IPS-15b (cell line): ENCODE measurements at regions not wholly inside any gene's neighbourhood (a gene's known extent, or its start where the extent isn't known, plus 50 kb on each side); places are given as distances from the start of the nearest gene placed in this dataset.

ENCODE experiments used
- H3K27me3 ChIP-seq: one replicate; pipeline ENCODE4 v1.6.1; 2013; ENCODE audit warnings: low read length; ENCODE audit not compliant: control insufficient read depth, insufficient read depth
- H3K36me3 ChIP-seq: one replicate; pipeline ENCODE4 v1.6.1; 2013; ENCODE audit warnings: low read length; ENCODE audit not compliant: control insufficient read depth, insufficient read depth
- H3K4me1 ChIP-seq: one replicate; pipeline ENCODE4 v1.6.1; 2013; ENCODE audit warnings: mild to moderate bottlenecking, low read length; ENCODE audit not compliant: control insufficient read depth, insufficient read depth
- H3K4me3 ChIP-seq: one replicate; pipeline ENCODE4 v1.5.1; 2013; ENCODE audit warnings: low read depth, low read length
- H3K9ac ChIP-seq: one replicate; pipeline ENCODE4 v1.6.1; 2013; ENCODE audit warnings: low read depth, mild to moderate bottlenecking, low read length
- H3K9me3 ChIP-seq: one replicate; pipeline ENCODE4 v1.6.1; 2013; ENCODE audit warnings: mild to moderate bottlenecking, low read length; ENCODE audit not compliant: control insufficient read depth, insufficient read depth

DNA sequence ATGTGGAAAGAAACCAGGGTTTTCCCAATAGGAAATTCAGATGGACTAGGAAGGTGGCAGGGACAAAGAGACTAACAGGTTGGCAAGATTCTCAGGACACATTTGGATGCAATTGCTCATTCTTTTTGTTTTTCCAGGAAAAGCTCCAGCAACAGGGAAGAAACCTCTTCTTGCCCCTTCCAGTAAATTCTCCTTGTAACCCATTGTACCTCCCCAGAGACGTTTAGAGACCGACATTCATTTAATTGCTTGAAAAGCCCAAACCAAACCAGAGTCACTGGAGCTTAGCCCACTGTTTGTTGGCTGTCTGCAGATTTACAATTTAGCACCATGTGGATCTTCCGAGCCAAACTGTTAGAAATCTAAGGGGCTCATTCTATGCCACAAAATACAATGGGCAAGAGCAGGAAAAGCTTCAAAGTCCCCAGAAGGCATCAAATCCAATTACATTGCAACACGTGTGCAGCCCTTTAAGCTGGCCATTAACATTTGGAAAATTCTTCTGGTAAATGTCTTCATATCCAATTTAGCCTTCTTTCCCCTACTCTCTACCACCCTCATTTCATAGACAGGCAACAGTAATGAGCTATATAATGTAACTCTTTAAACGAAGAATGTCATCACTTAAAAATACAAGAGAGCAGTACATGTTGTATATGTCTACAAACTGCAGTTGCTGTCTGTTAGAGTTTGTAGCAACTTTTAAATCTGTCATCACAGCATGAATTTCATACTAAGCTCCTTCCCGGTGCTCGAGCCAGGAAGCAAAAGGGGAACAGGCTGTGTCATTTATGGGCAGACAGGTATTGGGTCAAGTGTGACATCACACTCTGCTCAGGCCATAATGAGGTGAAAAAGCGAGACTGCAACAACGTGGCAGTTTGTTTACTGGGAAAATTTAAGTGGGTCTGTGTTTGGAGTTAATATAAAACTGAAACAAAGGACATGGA, 235.6 kb upstream of the HNRNPA3 start:
- Histone ChIP-seq H3K4me3 (no peak overlapping the region), H3K9me3 (no peaks in the 10 kb centered on the region), H3K4me1 (no peaks in the 10 kb centered on the region), H3K9ac (no peak overlapping the region), H3K27me3 (no peaks in the 10 kb centered on the region), H3K36me3 (no peaks in the 10 kb centered on the region)

DNA sequence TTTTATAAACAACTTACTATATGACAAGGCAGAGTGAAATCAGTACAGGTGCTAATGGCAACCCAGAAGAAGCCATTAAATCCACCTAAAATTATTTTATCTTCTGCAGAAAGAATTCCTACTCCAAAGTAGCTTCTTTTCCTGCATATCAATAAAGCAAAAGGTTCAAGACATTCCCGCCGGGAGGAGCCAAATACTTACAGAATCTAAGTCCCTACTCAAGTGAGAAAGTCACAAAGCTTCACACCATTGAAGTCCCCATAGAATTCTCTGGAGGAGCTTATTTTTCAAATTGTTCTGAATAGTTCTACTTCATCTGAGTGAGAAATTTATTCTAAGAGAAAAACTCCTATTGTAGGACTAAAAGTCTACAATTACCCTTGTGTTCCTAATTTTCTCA, 233.7 kb upstream of the HNRNPA3 start:
- no peak overlapping the region for H3K9ac ChIP-seq
- H3K9me3 ChIP-seq = no peaks in the 10 kb centered on the region
- no peaks in the 10 kb centered on the region for H3K4me1 ChIP-seq
- no peak overlapping the region for H3K4me3 ChIP-seq
- no peaks in the 10 kb centered on the region for H3K36me3 ChIP-seq
- no peaks in the 10 kb centered on the region for H3K27me3 ChIP-seq

DNA sequence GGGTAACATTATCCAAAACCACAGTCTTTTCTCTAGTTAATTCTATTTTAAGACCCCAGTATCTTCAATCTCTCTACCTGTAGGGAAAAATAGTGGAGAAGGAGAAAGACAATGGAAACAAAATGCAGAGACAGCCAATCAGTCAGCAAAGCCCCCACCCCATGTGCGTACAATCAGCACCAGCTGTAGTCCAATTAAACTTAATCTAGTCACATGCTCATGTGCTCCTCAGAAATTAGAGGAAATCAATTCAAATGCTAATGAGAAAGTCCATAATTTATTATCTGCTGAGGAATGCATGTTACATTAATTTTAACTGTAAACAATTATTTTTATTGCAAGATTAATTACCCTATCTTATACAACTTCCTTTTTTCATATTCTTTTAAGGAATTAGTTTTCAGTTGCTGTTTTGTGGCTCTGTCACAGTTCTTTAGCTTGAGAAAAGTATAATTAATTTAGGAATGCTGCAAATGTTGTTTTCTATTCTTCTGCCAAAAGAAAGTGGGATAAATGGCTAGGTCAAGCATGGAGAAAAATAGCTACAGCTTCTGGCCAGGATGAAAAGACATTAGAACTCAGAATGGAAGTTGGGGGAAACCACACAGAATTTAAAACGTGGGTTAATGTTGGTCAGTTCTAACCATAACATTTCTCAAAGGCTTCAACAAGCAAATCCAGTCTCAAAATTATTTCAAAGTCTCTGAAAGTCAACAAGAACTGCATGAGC, 232.4 kb upstream of the HNRNPA3 start:
- Histone ChIP-seq H3K4me3 (no peak overlapping the region), H3K9me3 (no peaks in the 10 kb centered on the region), H3K9ac (no peak overlapping the region), H3K27me3 (no peaks in the 10 kb centered on the region), H3K4me1 (no peaks in the 10 kb centered on the region), H3K36me3 (no peaks in the 10 kb centered on the region)

GRCh38 chr2:176984987-176985386, 227.6 kb upstream of the HNRNPA3 start:
- no peaks in the 10 kb centered on the region for H3K27me3 ChIP-seq
- H3K9me3 ChIP-seq = no peaks in the 10 kb centered on the region
- no peak overlapping the region for H3K9ac ChIP-seq
- H3K4me3 ChIP-seq = no peak overlapping the region
- H3K4me1 ChIP-seq = no peaks in the 10 kb centered on the region
- H3K36me3 ChIP-seq = no peaks in the 10 kb centered on the region

DNA sequence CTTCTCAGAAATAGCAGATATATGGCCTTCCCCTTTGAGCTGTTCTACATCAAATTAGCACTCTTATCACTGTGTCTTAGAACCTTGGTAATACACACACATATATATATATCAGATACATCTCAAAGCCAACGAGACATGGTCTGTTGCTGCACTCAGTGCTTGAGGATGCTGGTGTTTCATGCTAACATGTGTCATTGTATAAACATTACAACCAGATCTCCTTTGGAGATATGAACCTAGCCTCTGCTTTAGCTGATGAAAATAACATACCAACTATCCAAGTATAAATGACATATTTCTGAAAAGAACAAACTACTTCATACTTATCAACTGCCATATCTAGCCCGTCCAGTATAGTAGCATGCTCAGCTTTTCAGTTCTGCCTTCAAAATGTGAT, 226.7 kb upstream of the HNRNPA3 start:
- H3K4me3 ChIP-seq = no peak overlapping the region

DNA sequence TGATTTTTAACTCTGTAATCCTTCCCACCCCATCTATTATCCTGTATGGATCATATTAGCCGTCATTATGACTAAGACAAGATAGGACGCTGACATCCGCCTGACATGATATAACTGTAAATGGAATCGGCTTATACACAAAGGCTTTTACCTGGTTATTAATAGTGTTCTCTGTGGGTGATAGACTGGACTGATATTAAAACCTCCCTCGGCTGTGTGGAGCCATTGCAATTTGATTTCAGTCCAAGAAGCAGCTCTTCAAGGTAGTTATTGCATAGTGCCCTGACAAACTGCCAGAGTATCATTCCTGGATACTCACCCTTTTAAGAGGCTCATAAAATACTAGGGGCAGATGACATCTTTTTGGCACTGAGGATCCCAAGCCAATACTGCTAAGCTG, 226.1 kb upstream of the HNRNPA3 start:
- no peaks in the 10 kb centered on the region for H3K4me1 ChIP-seq

More for the DNA sequence above, 226.7 kb upstream of the HNRNPA3 start:
- Histone ChIP-seq H3K9me3 (no peaks in the 10 kb centered on the region), H3K36me3 (no peaks in the 10 kb centered on the region), H3K4me1 (no peaks in the 10 kb centered on the region), H3K9ac (no peak overlapping the region), H3K27me3 (no peaks in the 10 kb centered on the region)

GRCh38 chr2:176991411-176991810, 221.2 kb upstream of the HNRNPA3 start:
- Histone ChIP-seq H3K4me3 (no peak overlapping the region), H3K27me3 (no peaks in the 10 kb centered on the region), H3K36me3 (no peaks in the 10 kb centered on the region), H3K9ac (peak overlapping the region; percentile 29), H3K9me3 (no peaks in the 10 kb centered on the region), H3K4me1 (no peaks in the 10 kb centered on the region)

More for the DNA sequence above, 226.1 kb upstream of the HNRNPA3 start:
- Histone ChIP-seq H3K36me3 (no peaks in the 10 kb centered on the region), H3K9ac (no peak overlapping the region), H3K9me3 (no peaks in the 10 kb centered on the region), H3K4me3 (no peak overlapping the region), H3K27me3 (no peaks in the 10 kb centered on the region)

DNA sequence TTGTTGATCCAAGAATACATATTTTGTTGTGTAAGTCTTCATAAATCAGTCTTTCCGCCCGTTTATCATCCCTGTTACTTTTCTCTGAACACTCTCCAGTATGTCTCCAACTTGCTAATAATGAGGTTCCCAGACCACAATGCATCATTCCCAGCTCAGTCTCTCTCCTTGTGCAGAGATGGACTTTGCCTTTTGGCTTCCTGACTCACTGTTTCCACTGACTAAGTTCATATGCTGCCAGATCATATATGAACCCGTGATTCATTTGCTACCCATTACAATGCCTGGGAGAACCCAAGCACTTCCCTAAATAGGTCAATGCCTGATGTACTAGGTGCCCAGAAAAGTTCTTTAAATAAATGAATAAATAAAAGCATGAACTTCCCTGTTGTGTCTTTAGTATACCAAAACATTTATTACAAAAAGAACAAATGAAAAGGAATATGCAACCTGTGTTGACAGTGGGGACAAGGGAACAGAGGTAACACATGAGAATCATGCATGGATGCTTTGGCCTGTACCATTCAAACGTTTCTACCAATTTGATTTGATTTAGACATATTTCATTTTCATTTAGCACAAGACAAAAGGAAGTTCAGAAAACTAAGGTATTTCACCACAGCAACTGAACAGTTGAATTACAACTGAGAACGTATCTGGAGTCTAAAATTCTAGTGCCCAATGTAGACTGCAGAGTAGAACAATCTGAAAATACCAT, 215.4 kb upstream of the HNRNPA3 start:
- Histone ChIP-seq H3K4me3 (no peak overlapping the region), H3K4me1 (no peaks in the 10 kb centered on the region), H3K9ac (no peak overlapping the region), H3K36me3 (no peaks in the 10 kb centered on the region), H3K9me3 (no peaks in the 10 kb centered on the region), H3K27me3 (no peaks in the 10 kb centered on the region)

DNA sequence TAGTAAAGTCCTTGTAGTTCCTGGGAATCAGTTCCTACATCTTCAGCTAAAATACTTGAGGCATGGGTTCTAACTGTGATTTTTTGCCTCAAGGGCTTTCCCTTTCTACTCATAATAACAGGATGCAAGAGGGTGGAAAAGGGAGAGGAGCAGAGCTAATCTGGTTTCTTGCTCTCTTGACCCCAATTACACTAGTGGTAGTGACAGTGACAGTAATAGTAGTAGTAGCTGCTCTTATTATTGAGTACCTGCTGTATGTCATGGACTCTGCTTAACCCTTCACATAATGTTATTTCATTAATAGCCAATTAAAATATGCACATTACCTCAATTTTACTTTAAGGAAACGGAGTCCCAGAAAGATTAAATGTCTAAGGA, 214.8 kb upstream of the HNRNPA3 start:
- Histone ChIP-seq H3K9ac (no peak overlapping the region), H3K36me3 (no peaks in the 10 kb centered on the region), H3K27me3 (no peaks in the 10 kb centered on the region), H3K4me1 (no peaks in the 10 kb centered on the region), H3K9me3 (no peaks in the 10 kb centered on the region), H3K4me3 (no peak overlapping the region)

DNA sequence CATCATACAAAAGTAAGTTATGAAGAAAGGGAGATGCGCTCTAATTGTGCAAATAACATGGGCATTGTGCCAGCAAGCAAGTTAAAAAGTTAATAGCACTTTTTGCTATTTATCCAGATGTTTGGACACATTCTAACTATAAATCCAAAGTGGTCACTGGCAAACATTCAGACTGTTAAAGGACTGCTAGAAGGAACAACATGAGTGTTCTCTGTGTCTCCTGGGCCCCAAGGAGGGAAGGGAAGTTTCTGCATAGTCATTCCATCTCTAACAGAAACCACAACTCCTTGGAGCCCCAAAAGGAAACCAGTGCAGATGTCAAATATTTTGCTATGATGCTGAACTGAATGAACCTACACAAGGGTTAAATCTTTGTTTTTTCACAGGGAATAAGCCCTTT, 213.3 kb upstream of the HNRNPA3 start:
- H3K36me3 ChIP-seq = no peaks in the 10 kb centered on the region
- no peaks in the 10 kb centered on the region for H3K9me3 ChIP-seq
- no peaks in the 10 kb centered on the region for H3K27me3 ChIP-seq
- H3K9ac ChIP-seq = no peak overlapping the region
- no peak overlapping the region for H3K4me3 ChIP-seq
- no peaks in the 10 kb centered on the region for H3K4me1 ChIP-seq

DNA sequence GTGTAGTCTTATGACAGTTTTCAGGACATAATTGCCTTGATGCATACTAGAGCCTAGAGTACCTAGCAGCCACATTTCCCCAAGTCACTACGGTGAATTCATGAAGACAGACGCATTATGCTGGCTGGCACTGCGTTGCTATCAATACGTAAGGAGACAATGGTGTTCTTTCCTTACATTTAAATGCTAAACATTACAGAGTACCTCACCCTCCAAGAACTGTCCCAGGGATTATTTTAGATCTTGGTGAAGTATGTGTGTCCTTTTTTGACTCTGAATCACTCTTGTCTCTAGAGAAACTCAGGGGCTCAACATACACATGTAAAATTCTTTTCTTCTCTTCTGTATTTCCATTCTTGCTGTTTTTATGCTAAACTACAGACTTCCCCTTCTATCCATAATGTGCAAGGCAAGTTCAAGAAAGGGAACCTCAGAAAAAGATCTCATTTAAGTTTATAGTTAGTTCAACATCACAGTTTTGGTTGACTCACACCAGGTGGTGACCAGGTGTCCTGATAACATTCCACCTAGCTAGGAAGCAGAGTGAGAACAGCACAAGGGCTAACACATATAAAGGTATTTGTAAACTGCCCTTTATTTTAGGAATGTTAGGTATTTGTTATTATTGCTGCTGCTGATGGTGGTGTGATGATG, 212.4 kb upstream of the HNRNPA3 start:
- Histone ChIP-seq H3K27me3 (no peaks in the 10 kb centered on the region), H3K4me1 (no peaks in the 10 kb centered on the region), H3K9ac (no peak overlapping the region), H3K9me3 (no peaks in the 10 kb centered on the region), H3K4me3 (no peak overlapping the region), H3K36me3 (no peaks in the 10 kb centered on the region)
